ENCODE measurements at regions not wholly inside any gene's neighbourhood (a gene's known extent, or its start where the extent isn't known, plus 50 kb on each side); places are given as distances from the start of the nearest gene placed in this dataset.
"Not testable (repeated sequence)": the region's sequence is repeated elsewhere in the genome, so short reads cannot be mapped to it uniquely, and the experiment has no call there.

DNA sequence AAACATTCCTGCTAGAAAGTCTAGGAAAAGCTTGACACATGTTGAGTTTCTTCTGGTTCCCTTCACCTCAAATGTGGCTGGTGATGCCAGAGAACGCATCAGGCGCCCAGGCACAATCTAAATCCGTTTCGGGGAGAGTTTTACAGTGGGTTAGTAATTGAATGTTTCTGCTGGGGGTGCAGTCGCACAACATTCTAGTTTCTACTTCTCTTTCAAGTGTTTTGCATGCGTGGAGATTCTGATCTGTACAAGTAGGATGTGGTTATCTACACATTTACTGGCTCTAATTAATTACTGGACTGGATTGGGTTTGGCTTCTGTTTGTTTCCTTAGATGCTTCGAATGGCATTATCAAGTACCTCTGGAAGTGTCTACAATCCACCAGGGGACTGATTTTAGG, 173.8 kb downstream of the TMEM26 start:
- no peak for DNase-seq (ENCODE audit: low read depth in 3 of 3, low spot score in 2 of 3)

DNA sequence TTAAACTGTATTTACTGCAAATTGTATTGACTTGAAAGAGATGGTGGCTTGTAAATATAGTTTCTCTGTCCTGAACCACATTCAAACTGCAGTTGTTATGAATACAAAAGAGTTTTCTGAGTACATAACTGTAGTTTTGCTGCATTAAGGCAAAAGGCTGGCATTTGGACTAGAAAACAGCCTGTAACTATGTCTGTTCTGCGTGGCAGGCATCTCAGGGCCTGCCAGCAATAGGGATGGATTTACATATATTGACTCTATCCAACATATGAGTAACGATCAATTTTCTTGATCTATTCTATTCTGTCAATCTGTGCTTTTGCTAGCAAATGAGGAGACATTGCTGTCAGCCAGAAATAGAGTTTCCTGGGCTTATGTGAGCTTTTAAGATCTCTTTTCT, 174.6 kb downstream of the TMEM26 start:
- no peak for DNase-seq (ENCODE audit: low read depth in 3 of 3, low spot score in 2 of 3)

GRCh38 chr10:61272781-61273180, 180.4 kb downstream of the TMEM26 start:
- DNase-seq (ENCODE audit: low read depth in 3 of 3, low spot score in 2 of 3): no peak

DNA sequence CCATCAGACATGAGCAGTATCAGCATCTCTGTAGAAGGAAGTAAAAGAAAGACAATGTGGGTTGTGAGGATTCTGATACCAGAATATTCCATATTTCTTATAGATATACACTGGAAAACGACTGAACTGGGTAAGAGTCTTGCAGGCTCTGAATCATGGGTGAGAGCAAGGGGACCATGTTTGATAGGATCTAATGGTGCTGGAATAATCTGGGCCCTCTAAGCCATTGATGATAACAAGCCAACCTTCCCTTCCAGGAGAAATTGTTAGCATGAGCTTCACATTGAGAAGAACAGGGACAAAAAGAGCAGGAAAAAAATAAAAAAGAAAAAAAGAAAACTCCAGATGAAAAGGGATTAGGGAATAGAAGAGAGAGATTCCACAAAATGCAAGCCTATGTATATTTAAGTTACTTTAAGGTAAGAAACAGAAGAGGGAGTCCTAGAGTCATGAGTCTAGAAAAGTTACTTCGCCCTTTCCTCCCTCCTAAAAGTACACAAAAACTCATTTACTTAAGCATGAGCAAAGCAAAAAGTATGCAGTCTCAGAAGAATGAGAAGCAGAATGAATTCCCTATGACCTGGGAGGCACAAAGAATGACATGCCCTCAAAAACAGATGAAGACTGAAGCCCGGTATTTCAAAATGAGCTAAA, 181.9 kb downstream of the TMEM26 start:
- DNase-seq (ENCODE audit: low read depth in 3 of 3, low spot score in 2 of 3): no peak

DNA sequence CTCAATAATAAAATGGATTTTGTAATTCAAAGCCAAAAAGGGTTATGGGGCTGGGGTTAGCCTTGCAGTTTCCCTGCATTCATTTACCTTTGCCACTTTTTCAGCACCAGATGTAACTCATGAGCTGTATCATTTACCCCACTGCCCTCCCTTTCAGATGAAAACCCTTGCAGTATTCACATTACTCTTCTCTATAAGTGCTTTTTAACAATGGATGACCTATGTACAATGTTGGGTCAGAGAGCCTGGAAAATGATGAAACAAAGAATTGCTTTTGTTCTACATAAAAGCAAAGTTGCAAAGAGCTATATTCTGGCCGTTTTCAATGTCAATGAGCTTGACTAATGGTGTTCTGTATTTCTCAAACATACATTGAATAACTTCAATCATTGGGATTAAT, 189.7 kb downstream of the TMEM26 start:
- no peak for DNase-seq (ENCODE audit: low read depth in 3 of 3, low spot score in 2 of 3)

DNA sequence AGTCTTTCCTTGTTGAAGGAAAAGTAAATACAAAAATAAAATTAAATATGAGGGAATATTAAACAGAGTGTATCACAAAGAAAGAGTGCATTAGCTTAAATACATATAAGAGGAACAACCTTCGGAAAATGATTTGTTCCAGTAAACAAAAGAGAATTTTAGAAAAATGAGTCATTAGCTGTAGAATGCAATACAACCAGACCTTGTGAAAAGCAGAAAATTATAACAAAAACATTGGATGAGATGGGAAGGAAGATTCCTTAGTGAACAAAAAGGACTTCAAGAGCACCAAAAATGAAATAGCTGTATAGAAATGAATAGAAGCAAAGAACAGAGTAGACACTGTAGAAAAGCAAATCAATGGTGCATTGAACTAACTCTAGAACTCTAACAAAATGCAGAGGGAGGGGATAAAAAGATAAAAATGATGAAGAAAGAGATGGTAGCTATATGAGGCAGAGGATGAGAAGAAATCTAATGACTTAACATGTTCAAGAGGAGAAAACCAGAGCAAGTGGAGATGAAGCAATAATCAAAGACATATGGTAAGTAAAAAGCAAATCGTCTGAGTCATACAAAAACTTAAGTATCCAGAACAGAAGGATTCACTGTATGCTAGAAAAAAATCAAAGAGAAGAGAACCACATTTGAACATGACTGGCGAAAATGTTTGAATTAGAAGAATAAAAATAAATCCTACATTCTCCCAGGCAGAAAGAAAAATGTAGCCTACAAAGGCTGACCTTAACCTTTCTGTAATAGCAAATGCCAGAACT, 190.5 kb downstream of the TMEM26 start:
- no peak for DNase-seq (ENCODE audit: low read depth in 3 of 3, low spot score in 2 of 3)

DNA sequence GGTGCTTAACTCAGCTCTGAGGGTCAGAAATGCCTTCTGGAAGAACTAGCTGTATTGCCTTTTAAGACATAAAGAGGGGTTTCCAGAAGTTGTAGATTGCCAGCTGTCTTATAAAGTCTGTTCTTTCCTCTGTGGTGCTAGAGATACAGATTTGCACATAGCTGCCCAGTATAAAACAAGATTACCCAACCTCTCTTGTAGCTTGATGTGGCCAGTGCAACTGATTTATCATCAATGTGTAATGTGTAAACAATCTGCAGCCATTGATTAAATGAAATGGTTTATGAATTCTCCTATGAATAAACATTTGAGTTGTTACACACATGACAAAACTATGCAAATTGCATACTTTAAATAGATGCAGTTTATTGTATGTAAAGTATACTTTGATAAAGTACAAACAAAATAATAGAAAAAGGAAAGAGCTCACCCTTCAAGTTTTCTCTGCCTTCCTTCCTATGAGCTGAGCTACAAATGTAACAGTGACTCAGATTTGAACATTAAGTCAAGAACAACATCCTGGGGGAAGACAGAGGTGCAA, 195.2 kb downstream of the TMEM26 start:
- DNase-seq (ENCODE audit: low read depth in 3 of 3, low spot score in 2 of 3): no peak

- no peak for DNase-seq (ENCODE audit: low read depth in 3 of 3, low spot score in 2 of 3)
Measured at GRCh38 chr10:61257136-61257535, 196.0 kb downstream of the TMEM26 start.

DNA sequence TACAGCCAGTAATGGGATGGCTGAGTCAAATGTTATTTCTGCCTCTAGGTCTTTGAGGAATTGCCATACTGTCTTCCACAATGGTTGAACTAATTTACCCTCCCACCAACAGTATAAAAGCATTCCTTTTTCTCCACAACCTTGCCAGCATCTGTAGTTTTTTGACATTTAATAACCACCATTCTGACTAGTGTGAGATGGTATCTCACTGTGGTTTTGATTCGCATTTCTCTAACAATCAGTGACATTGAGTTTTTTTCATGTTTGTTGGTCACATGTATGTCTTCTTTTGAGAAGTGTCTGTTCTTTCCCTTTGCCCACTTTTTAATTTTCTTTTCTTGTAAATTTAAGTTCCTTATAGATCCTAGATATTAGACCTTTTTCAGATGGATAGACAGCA, 200.9 kb downstream of the TMEM26 start:
- not testable (repeated sequence) for DNase-seq (ENCODE audit: low read depth in 3 of 3, low spot score in 2 of 3)

- no peak for DNase-seq (ENCODE audit: low read depth in 3 of 3, low spot score in 2 of 3)
Measured at GRCh38 chr10:61251089-61251488, 202.1 kb downstream of the TMEM26 start.

DNA sequence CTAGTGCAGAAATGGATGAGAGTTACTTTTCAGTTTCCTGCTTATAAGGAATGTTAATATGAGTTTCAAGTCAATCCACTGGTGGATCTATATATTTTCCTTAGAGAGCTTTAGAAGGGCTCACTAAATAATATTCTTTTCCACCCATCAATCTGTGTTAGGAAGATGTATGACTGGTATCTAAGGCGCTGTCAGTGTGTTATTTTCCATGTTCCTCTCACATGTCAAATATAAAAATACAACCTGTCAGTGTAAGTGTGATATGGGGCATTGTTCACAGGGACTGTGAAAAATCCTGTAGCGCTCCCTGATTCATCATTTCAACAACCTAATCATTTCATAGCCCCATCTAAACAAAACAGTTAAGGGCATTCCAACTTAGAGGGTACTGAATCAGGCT, 203.1 kb downstream of the TMEM26 start:
- DNase-seq (ENCODE audit: low read depth in 3 of 3, low spot score in 2 of 3): no peak

DNA sequence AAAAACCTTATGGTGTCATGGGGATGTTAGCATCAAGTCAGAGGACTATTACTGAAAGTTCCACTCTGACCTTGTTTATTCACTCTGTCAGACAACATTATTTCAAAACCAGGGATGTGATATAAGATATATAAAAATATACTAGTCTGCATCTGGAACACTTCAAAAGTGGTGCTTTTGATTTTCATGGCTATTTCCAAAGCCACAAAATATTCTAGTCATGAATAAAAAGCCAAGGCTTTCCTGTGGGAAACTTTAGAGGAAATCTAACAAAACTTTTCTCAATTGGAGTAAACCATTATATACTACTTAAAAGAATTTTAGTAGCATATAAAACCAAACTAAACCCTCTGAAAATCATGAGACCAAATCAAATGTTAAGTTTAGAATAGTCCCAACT, 205.2 kb downstream of the TMEM26 start:
- no peak for DNase-seq (ENCODE audit: low read depth in 3 of 3, low spot score in 2 of 3)

DNA sequence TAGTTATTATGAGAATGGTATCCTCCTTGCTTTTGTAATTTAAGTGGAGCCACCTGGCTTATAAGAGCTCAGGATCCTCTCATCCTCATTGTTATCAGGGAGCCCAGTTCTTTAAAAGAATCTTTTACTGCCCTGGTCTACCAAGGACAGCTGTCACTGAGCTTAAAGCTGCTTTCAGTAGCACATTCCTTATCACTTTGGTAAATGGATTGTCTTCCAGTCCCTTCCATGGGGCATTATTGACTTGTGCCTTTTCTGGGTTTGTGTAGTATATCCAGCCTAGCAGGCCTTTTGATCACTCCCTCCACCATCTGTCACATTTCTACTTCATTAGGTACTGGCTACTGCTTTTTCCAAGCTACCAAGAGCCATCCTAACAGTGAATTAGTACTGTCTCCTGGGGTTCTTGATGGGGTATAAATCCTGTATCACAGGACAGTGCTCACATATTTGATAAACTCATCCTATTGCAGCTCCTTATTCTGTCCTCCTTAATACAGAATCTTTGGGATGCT, 208.9 kb downstream of the TMEM26 start:
- no peak for DNase-seq (ENCODE audit: low read depth in 3 of 3, low spot score in 2 of 3)

DNA sequence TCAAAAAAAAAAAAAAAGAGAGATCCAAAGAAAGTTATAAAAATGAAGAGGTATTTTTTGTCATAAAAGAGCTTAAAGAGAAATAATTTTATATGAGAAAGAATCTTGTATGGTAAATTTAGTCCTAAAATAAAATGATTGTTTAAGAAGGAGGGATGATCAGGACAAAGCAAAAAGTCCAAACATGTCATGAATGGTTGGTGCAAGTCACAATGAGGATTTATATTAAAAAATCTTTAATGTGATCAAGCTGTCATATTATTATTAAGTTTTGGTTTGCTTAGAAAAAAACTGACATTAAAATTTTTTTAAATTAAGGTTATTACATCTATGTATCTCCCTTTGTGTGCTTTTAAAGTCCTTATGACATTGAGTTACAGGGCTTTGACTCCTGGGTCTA, 220.4 kb downstream of the TMEM26 start:
- no peak for DNase-seq (ENCODE audit: low read depth in 3 of 3, low spot score in 2 of 3)

GRCh38 chr10:61225939-61226338, 227.2 kb downstream of the TMEM26 start:
- DNase-seq (ENCODE audit: low read depth in 3 of 3, low spot score in 2 of 3): no peak

GRCh38 chr10:61223576-61223975, 229.6 kb downstream of the TMEM26 start:
- DNase-seq (ENCODE audit: low read depth in 3 of 3, low spot score in 2 of 3): no peak

GRCh38 chr10:61219696-61220095, 233.5 kb downstream of the TMEM26 start:
- no peak for DNase-seq (ENCODE audit: low read depth in 3 of 3, low spot score in 2 of 3)

DNA sequence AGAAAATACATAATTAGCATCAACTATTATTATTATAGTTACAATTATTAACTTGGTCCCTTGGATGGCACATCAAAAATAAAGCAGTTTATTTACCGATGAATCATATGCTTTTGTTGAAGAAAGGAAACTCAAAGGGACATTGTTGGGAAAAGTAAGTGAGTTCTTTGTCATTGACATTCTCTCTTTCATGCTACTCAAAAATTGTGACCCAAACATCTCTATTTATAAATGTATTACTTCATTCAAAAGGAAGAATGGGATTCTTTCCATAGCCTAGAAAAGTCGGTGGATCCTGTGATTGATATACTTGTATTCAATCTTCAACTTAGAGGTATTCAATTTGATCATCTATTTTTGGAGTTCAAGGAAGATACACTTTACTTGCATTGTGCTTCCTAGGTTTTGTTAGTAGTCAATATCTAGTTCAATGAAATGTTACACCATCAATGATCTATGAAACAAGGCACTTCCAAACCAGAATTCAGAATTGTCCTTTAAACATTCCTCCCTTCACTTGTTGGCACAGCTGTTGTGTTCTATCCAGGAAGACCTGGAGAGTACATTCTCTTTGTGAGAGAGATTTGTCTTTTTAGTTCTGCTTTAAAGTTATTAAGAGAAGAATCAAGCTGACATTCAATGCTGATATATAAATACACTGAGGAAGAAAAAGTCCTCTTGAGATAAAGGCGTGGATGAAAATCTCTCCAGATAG, 235.2 kb downstream of the TMEM26 start:
- DNase-seq (ENCODE audit: low read depth in 3 of 3, low spot score in 2 of 3): no peak

- no peak for DNase-seq (ENCODE audit: low read depth in 3 of 3, low spot score in 2 of 3)
Measured at GRCh38 chr10:61215246-61215645, 237.9 kb downstream of the TMEM26 start.

GRCh38 chr10:61211468-61211867, 241.7 kb downstream of the TMEM26 start:
- DNase-seq (ENCODE audit: low read depth in 3 of 3, low spot score in 2 of 3): no peak

- DNase-seq (ENCODE audit: low read depth in 3 of 3, low spot score in 2 of 3): peak in 1 of 3 donors; percentile 13
Measured at GRCh38 chr10:61197057-61197456, 253.1 kb upstream of the RHOBTB1 start.
